IMR-90 (cell line): ENCODE measurements at regions not wholly inside any gene's neighbourhood (a gene's known extent, or its start where the extent isn't known, plus 50 kb on each side); places are given as distances from the start of the nearest gene placed in this dataset.
A peak's percentile ranks its signal among the peaks of the same experiment; 100 is the strongest.

ENCODE experiments used
- ATAC-seq: fragments of 200-7000 bp; cut with Tn5 transposase; 2 replicates; pipeline ENCODE4 v1.9.1; 2020; ENCODE audit warnings: low read depth, mild to moderate bottlenecking, moderate library complexity
- BruUV-seq: library from RNA; stranded (reverse); fragments of 400-500 nt; replicated peaks from 2 replicates; lab custom pipeline; 2021; lab: Mats Ljungman, UMichigan
- CTCF ChIA-PET: fragments of 300-600 bp; formaldehyde crosslinking; extraction: SDS; loops from one replicate; lab custom pipeline; 2021; ENCODE audit warnings: antibody characterized with exemption; lab: Yijun Ruan, JAX
- POLR2A ChIA-PET: fragments of 300-600 bp; sonication (Branson Sonifier 250); formaldehyde crosslinking; loops from one replicate; lab custom pipeline; 2022; ENCODE audit warnings: antibody characterized with exemption; ENCODE audit not compliant: unreplicated experiment; lab: Charles Lee
- DNase-seq: peaks from one replicate; pipeline ENCODE4 v3.0.0; 2013
- H2AFZ ChIP-seq: replicated peaks from 2 replicates; pipeline ENCODE3; 2013; ENCODE audit warnings: low read length, mild to moderate bottlenecking; ENCODE audit not compliant: poor library complexity
- H2AK5ac ChIP-seq: 2 replicates; pipeline ENCODE4 v1.6.1; 2013; ENCODE audit warnings: low read depth, low read length, inconsistent platforms
- H2AK9ac ChIP-seq: replicated peaks from 2 replicates; pipeline ENCODE3; 2013; ENCODE audit warnings: mild to moderate bottlenecking, low read depth, low read length, moderate library complexity; ENCODE audit not compliant: poor library complexity
- H2BK120ac ChIP-seq: 2 replicates; pipeline ENCODE4 v1.6.1; 2013; ENCODE audit warnings: low read depth, low read length, inconsistent platforms
- H2BK15ac ChIP-seq: 3 replicates; pipeline ENCODE4 v1.6.1; 2013; ENCODE audit warnings: low read depth, low read length, inconsistent platforms
- H2BK20ac ChIP-seq: 2 replicates; pipeline ENCODE4 v1.6.1; 2013; ENCODE audit warnings: low read depth, mild to moderate bottlenecking, inconsistent platforms, low read length, moderate library complexity
- H2BK5ac ChIP-seq: 2 replicates; pipeline ENCODE4 v1.6.1; 2013; ENCODE audit warnings: mild to moderate bottlenecking, low read depth, low read length, inconsistent platforms; ENCODE audit not compliant: poor library complexity, severe bottlenecking
- H3K14ac ChIP-seq: replicated peaks from 2 replicates; pipeline ENCODE4 v1.6.1; 2013; ENCODE audit warnings: low read depth, low read length, inconsistent platforms
- H3K18ac ChIP-seq: 2 replicates; pipeline ENCODE4 v1.6.1; 2013; ENCODE audit warnings: low read depth, low read length, control low read depth
- H3K23ac ChIP-seq: 2 replicates; pipeline ENCODE4 v1.6.1; 2013; ENCODE audit warnings: low read depth, low read length, inconsistent platforms
- H3K27ac ChIP-seq: 2 replicates; pipeline ENCODE4 v1.5.1; 2013; ENCODE audit warnings: mild to moderate bottlenecking, control low read depth, low read length; ENCODE audit not compliant: insufficient read depth
- H3K27me3 ChIP-seq: 2 replicates; pipeline ENCODE4 v1.6.1; 2013; ENCODE audit warnings: low read length; ENCODE audit not compliant: control insufficient read depth, insufficient read depth
- H3K36me3 ChIP-seq: 2 replicates; pipeline ENCODE4 v1.6.1; 2013; ENCODE audit warnings: low read length, mixed read lengths; ENCODE audit not compliant: control insufficient read depth, insufficient read depth
- H3K4ac ChIP-seq: 2 replicates; pipeline ENCODE4 v1.6.1; 2013; ENCODE audit warnings: low read depth, low read length, inconsistent platforms
- H3K4me1 ChIP-seq: 2 replicates; pipeline ENCODE4 v1.6.1; 2013; ENCODE audit warnings: low read length, mixed read lengths; ENCODE audit not compliant: control insufficient read depth, insufficient read depth
- H3K4me2 ChIP-seq: 2 replicates; pipeline ENCODE4 v1.6.1; 2013; ENCODE audit warnings: low read depth, mild to moderate bottlenecking, control low read depth, low read length, moderate library complexity
- H3K4me3 ChIP-seq: 2 replicates; pipeline ENCODE4 v1.5.1; 2013; ENCODE audit warnings: low read depth, mild to moderate bottlenecking, control low read depth, low read length, moderate library complexity; ENCODE audit not compliant: insufficient read depth
- H3K56ac ChIP-seq: 2 replicates; pipeline ENCODE4 v1.6.1; 2013; ENCODE audit warnings: low read length, inconsistent platforms; ENCODE audit not compliant: insufficient read depth; ENCODE audit errors: extremely low read depth
- H3K79me1 ChIP-seq, 2 experiments: 2 replicates each; pipeline ENCODE4 v1.6.1; 2013; ENCODE audit warnings: low read length in 2 of 2, inconsistent platforms in 1 of 2, low read depth in 1 of 2
- H3K9ac ChIP-seq: 2 replicates; pipeline ENCODE4 v1.6.1; 2013; ENCODE audit warnings: low read depth, low read length, control low read depth
- H3K9me1 ChIP-seq: 2 replicates; pipeline ENCODE4 v1.6.1; 2013; ENCODE audit warnings: low read length, inconsistent platforms; ENCODE audit not compliant: insufficient read depth
- H3K9me3 ChIP-seq: 2 replicates; pipeline ENCODE4 v1.6.1; 2013; ENCODE audit warnings: low read length; ENCODE audit not compliant: control insufficient read depth, insufficient read depth
- H4K20me1 ChIP-seq: 2 replicates; pipeline ENCODE4 v1.6.1; 2013; ENCODE audit warnings: low read length, inconsistent platforms; ENCODE audit not compliant: insufficient read depth
- H4K5ac ChIP-seq: 2 replicates; pipeline ENCODE4 v1.6.1; 2013; ENCODE audit warnings: mild to moderate bottlenecking, low read depth, low read length, control low read depth
- H4K8ac ChIP-seq, 2 experiments: 2 replicates each; pipeline ENCODE4 v1.6.1; 2013; ENCODE audit warnings: low read depth in 2 of 2, low read length in 2 of 2, control low read depth in 1 of 2, inconsistent platforms in 1 of 2
- H4K91ac ChIP-seq: 2 replicates; pipeline ENCODE4 v1.6.1; 2013; ENCODE audit warnings: low read depth, low read length, inconsistent platforms; ENCODE audit not compliant: insufficient read depth
- BHLHE40 ChIP-seq: fragments of 150-350 bp; IDR thresholded peaks from 2 replicates; pipeline ENCODE4 v1.6.1; 2016; ENCODE audit warnings: mild to moderate bottlenecking, low read depth, low read length
- CEBPB ChIP-seq: IDR thresholded peaks from 2 replicates; pipeline ENCODE4 v1.6.1; 2012; ENCODE audit warnings: low read depth, low read length, improper control_type of control experiment
- CHD1 ChIP-seq: IDR thresholded peaks from 2 replicates; pipeline ENCODE4 v1.6.1; 2012; ENCODE audit warnings: low read depth, low read length, improper control_type of control experiment
- CTCF ChIP-seq: conservative IDR thresholded peaks from 2 replicates; pipeline ENCODE4 v1.5.1; 2012; ENCODE audit warnings: mild to moderate bottlenecking, low read depth, low read length, improper control_type of control experiment
- ELK1 ChIP-seq: fragments of 150-350 bp; IDR thresholded peaks from 2 replicates; pipeline ENCODE4 v1.6.1; 2016; ENCODE audit warnings: low read depth, mild to moderate bottlenecking, low read length, moderate library complexity, borderline replicate concordance
- FOS ChIP-seq: fragments of 150-350 bp; IDR thresholded peaks from 2 replicates; pipeline ENCODE4 v1.6.1; 2016; ENCODE audit warnings: low read depth, low read length
- MAFK ChIP-seq: IDR thresholded peaks from 2 replicates; pipeline ENCODE4 v1.6.1; 2012; ENCODE audit warnings: low read depth, low read length, improper control_type of control experiment
- MAZ ChIP-seq: IDR thresholded peaks from 2 replicates; pipeline ENCODE4 v1.6.1; 2012; ENCODE audit warnings: low read depth, mild to moderate bottlenecking, low read length, improper control_type of control experiment, moderate library complexity, borderline replicate concordance
- MXI1 ChIP-seq: IDR thresholded peaks from 2 replicates; pipeline ENCODE4 v1.6.1; 2012; ENCODE audit warnings: low read depth, mild to moderate bottlenecking, low read length, moderate library complexity, borderline replicate concordance
- NFE2L2 ChIP-seq: fragments of 150-350 bp; IDR thresholded peaks from 2 replicates; pipeline ENCODE4 v1.6.1; 2016; ENCODE audit warnings: low read depth, mild to moderate bottlenecking, low read length
- POLR2A ChIP-seq: IDR thresholded peaks from 2 replicates; pipeline ENCODE4 v1.6.1; 2012; ENCODE audit warnings: mild to moderate bottlenecking, low read depth, low read length
- RAD21 ChIP-seq: IDR thresholded peaks from 2 replicates; pipeline ENCODE4 v1.6.1; 2012; ENCODE audit warnings: low read length, improper control_type of control experiment
- RCOR1 ChIP-seq: IDR thresholded peaks from 2 replicates; pipeline ENCODE4 v1.6.1; 2012; ENCODE audit warnings: mild to moderate bottlenecking, low read length, improper control_type of control experiment; ENCODE audit not compliant: insufficient replicate concordance
- RFX5 ChIP-seq: IDR thresholded peaks from 2 replicates; pipeline ENCODE4 v1.8.0; 2012; ENCODE audit warnings: low read depth, mild to moderate bottlenecking, low read length, moderate library complexity
- SMC3 ChIP-seq: fragments of 150-350 bp; IDR thresholded peaks from 2 replicates; pipeline ENCODE4 v1.6.1; 2016; ENCODE audit warnings: low read depth, mild to moderate bottlenecking, antibody characterized with exemption, low read length, moderate library complexity
- USF2 ChIP-seq: fragments of 150-350 bp; IDR thresholded peaks from 2 replicates; pipeline ENCODE4 v1.6.1; 2017; ENCODE audit warnings: mild to moderate bottlenecking, antibody characterized with exemption, low read length, low read depth
- WGBS, 2 experiments: methylation state at CpG; one replicate each; pipeline versions ENCODE4 v1.1.5 to v1.1.7; 2013; ENCODE audit warnings: missing lambda C conversion rate in 2 of 2; ENCODE audit not compliant: insufficient read length in 1 of 2; ENCODE audit errors: extremely low coverage in 2 of 2; 5-methylcytosine and 5-hydroxymethylcytosine counted together
- dilution Hi-C: fragments of 300-500 bp; cut with HindIII; formaldehyde crosslinking; loops from one replicate; pipeline ENCODE4 v1.14.3; 2018; ENCODE audit warnings: low sequenced_read_pairs; ENCODE audit not compliant: unreplicated experiment
- in situ Hi-C: fragments of 300-500 bp; cut with MboI; formaldehyde crosslinking; loops from 3 replicates; pipeline ENCODE4 v1.14.3; 2019; ENCODE audit warnings: low sequenced_read_pairs, inconsistent platforms, mixed read lengths
- intact Hi-C: fragments of 100-400 bp; cut with micrococcal nuclease; formaldehyde crosslinking; loops from 2 replicates; pipeline ENCODE4 v1.10.0; 2022

GRCh38 chr7:85239109-85239508 lies 52.3 kb upstream of the SEMA3D start:
- intact Hi-C loops (no loop called here), in situ Hi-C loops (no loop called here), dilution Hi-C loops (no loop called here)
- Histone ChIP-seq H4K20me1 (no peaks in the 10 kb centered on the region), H2BK120ac (peak overlapping the region; percentile 28), H3K56ac (no peak overlapping the region), H3K4me2 (no peak overlapping the region), H4K8ac (no peak overlapping the region; a peak in 1 of 4 replicates), H3K4me1 (no peaks in the 10 kb centered on the region), H2BK15ac (no peak overlapping the region; the same call in 2 of the 3 replicates), H3K4me3 (no peak overlapping the region), H2BK5ac (no peak overlapping the region), H4K5ac (no peak overlapping the region), H3K27me3 (no peaks in the 10 kb centered on the region), H4K91ac (peak overlapping the region; percentile 31; the same call in 1 of the 2 replicates), H2AK5ac (peak overlapping the region; percentile 6; the same call in 1 of the 2 replicates), H3K18ac (no peak overlapping the region; the same call in 1 of the 2 replicates), H3K27ac (no peak overlapping the region), H2AFZ (no peak overlapping the region), H3K9me1 (no peaks in the 10 kb centered on the region), H3K9ac (no peak overlapping the region), H3K14ac (no peak overlapping the region), H2AK9ac (no peak overlapping the region), H3K23ac (no peak overlapping the region), H2BK20ac (peak overlapping the region; percentile 5), H3K9me3 (no peaks in the 10 kb centered on the region), H3K4ac (peak overlapping the region; percentile 34), H3K36me3 (no peaks in the 10 kb centered on the region), H3K79me1 (no peaks in the 10 kb centered on the region)
- TF ChIP-seq POLR2A (no peak), RFX5 (no peak), ELK1 (no peak), BHLHE40 (no peak), RCOR1 (no peak), NFE2L2 (no peak), MXI1 (no peak), USF2 (no peak), CTCF (no peak), RAD21 (no peak), CHD1 (no peak), CEBPB (no peak), MAFK (no peak), FOS (no peak), SMC3 (no peak), MAZ (no peak)
- DNase-seq (no peak), ATAC-seq (no peak)
- POLR2A ChIA-PET: no interaction called here
- no CpG with 5 or more reads among the region's 4 CpGs for WGBS, 2 experiments
- no TSS peak for BruUV-seq
- CTCF ChIA-PET: no interaction called here
